ENCODE measurements at regions not wholly inside any gene's neighbourhood (a gene's known extent, or its start where the extent isn't known, plus 50 kb on each side); places are given as distances from the start of the nearest gene placed in this dataset.

GRCh38 chr7:69032848-69033247 lies 565.4 kb upstream of the AUTS2 start (continued):
- TF ChIP-seq REST (IDR thresholded peaks at IDR 0.05; ENCODE audit: unreplicated experiment) (no peak), CTCF (conservative IDR thresholded peaks at IDR 0.05; ENCODE audit: low read depth in 2 of 2) (no peak), ZNF114 (CRISPR knock-in tag; IDR thresholded peaks at IDR 0.05) (no peak), ETS1 (IDR thresholded peaks at IDR 0.05) (no peak)

- H3K36me3 Mint-ChIP-seq (ENCODE audit: low read depth) = peaks cover 25% of the 10 kb centered on the region; the same call in 2 of the 3 replicates
- Histone ChIP-seq H3K4me1 (ENCODE audit: insufficient read depth) (no peaks in the 10 kb centered on the region), H3K27me3 (ENCODE audit: insufficient read depth) (no peaks in the 10 kb centered on the region), H3K9me2 (ENCODE audit: insufficient read depth) (no peaks in the 10 kb centered on the region), H3K4me2 (no peak overlapping the region), H3K36me3 (ENCODE audit: insufficient read depth) (no peaks in the 10 kb centered on the region), H4K20me1 (replicated peaks; ENCODE audit: insufficient read depth) (no peaks in the 10 kb centered on the region), H3K4me3 (no peak overlapping the region), H3K79me2 (replicated peaks; ENCODE audit: insufficient read depth) (no peaks in the 10 kb centered on the region), H2AFZ (no peak overlapping the region), H3K27ac (ENCODE audit: low read depth) (no peak overlapping the region), H3F3A (replicated peaks; ENCODE audit: low read depth) (no peaks in the 10 kb centered on the region)
- ATAC-seq (no peak), DNase-seq (ENCODE audit: low spot score) (no peak)
- peaks cover 91% of the 10 kb centered on the region for H3K9me3 Mint-ChIP-seq
- H3K4me1 Mint-ChIP-seq = no peaks in the 10 kb centered on the region
- no peak overlapping the region for H3K27ac Mint-ChIP-seq
- H3K27me3 Mint-ChIP-seq (ENCODE audit: insufficient read depth, low read depth, poor library complexity) = peaks cover 2% of the 10 kb centered on the region
- H3K4me3 Mint-ChIP-seq = no peak overlapping the region
- TF ChIP-seq ZNF462 (CRISPR knock-in tag; IDR thresholded peaks at IDR 0.05) (no peak), CTCF (conservative IDR thresholded peaks at IDR 0.05; ENCODE audit: low read depth in 2 of 2) (no peak), STAT1 (IDR thresholded peaks at IDR 0.05; ENCODE audit: unreplicated experiment) (no peak), JUNB (IDR thresholded peaks at IDR 0.05; ENCODE audit: unreplicated experiment) (no peak), ZNF331 (CRISPR knock-in tag; IDR thresholded peaks at IDR 0.05; ENCODE audit: low read depth) (no peak), EZH2 (IDR thresholded peaks at IDR 0.05; ENCODE audit: low read depth, unreplicated experiment) (no peak)
Observed at GRCh38 chr7:69035826-69036225, 562.4 kb upstream of the AUTS2 start.
